HUDEP-2 (cell line): ENCODE measurements at regions not wholly inside any gene's neighbourhood (a gene's known extent, or its start where the extent isn't known, plus 50 kb on each side); places are given as distances from the start of the nearest gene placed in this dataset.
A peak's percentile ranks its signal among the peaks of the same experiment; 100 is the strongest.
"Not testable (repeated sequence)": the region's sequence is repeated elsewhere in the genome, so short reads cannot be mapped to it uniquely, and the experiment has no call there.

ENCODE experiments used
- DNase-seq, 76 experiments: peaks; one replicate each; lab custom pipeline; 2025; ENCODE audit not compliant: unreplicated experiment in 76 of 76; lab: John Stamatoyannopoulos, UW

GRCh38 chrX:124181515-124181914, 150.9 kb upstream of the TEX13D start:
- not testable (repeated sequence) for DNase-seq

DNA sequence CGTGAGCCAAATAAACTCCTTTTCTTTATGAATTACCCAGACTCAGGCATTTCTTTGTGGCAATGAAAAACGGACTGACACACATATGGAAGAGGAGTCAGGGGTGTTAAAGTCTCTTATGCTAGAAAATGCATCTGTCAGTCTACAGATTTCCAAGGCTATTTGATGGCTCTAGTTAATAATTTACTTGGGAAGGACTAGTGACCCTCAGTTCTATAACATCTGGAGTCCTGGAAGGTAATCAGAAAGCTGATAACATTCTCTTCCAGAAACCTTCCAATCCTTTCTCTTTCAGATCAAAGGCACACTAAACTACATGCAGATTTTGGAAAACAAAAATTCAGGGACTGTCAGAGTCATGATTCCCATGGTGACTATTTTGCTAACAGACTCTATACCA, 142.0 kb upstream of the TEX13D start:
- DNase-seq, result no peak

GRCh38 chrX:124194199-124194598, 138.3 kb upstream of the TEX13D start:
- DNase-seq, result no peak

GRCh38 chrX:124194901-124195300, 137.6 kb upstream of the TEX13D start:
- DNase-seq, result no peak

- DNase-seq, result no peak
Measured at GRCh38 chrX:124203311-124203710, 129.1 kb upstream of the TEX13D start.

GRCh38 chrX:124208660-124209059, 123.8 kb upstream of the TEX13D start:
- no peak for DNase-seq

DNA sequence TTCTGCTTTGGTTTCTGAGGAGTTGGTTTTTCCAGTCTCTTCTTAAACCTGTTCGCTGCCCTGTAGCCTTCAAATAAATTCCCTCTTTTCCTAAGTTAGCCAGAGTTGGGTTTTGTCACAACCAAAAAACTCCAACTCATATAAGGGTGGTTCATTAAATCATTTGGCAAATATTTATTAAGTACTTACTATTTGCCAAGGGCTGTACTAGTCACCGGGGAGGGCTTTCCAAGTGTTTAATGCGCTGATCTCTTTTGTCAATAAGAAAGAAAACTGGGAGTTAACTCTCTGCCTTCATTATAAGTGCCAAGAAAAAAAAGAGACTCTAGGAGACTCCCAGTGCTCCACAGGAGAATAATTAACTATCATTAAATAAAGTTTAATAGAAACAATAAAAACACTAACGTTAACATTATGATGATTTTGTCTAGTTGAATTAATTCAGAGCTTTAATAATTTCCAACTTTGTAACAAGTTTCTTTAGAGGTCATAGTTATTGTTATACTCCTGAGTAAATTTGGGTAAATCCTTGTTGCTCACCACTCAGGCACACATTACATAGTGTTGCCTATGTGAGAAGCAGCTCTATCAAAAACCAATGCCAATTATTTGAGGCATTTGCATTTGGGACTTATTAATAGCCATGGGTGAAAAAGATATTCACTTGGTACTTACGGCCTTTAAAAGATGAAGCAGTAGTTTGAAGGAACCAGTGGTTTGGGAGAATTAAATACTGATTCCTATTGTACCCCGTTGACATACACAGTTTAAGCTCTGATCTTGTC, 122.5 kb upstream of the TEX13D start:
- no peak for DNase-seq

DNA sequence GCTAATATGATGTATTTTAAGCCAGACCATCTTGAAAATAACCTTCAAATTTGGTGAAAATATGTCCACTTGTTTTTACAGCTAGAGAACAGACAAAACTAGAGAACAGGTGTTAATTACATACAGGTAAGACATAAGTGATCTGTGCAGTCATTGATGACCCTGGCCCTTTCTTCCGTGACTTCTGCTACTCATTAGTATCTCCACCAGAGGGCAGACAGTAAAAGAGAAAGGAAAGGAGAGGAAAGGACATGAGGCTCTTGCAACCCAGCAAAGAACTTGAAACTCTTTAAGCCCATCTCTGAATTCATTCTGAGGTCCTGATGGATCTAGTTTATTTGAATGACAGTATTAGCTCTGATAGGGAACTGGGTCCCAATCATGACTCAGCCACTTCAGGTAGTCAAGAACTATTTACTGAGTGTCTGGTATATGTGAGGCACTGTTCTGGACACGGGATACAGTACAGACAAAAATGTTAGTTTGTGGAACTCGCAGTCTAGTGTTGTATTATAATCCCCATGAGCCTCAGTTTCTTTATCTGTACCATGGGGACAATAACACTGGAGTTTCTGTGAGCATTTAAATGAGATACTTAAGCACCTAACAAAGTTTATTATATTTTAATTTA, 121.0 kb upstream of the TEX13D start:
- peak in 15 of 76 experiments; percentile 0 to 25 (median 5) for DNase-seq

GRCh38 chrX:124212622-124213021, 119.8 kb upstream of the TEX13D start:
- peak in 1 of 76 experiments; percentile 0 for DNase-seq

- no peak for DNase-seq
Measured at GRCh38 chrX:124215786-124216185, 116.7 kb upstream of the TEX13D start.

DNA sequence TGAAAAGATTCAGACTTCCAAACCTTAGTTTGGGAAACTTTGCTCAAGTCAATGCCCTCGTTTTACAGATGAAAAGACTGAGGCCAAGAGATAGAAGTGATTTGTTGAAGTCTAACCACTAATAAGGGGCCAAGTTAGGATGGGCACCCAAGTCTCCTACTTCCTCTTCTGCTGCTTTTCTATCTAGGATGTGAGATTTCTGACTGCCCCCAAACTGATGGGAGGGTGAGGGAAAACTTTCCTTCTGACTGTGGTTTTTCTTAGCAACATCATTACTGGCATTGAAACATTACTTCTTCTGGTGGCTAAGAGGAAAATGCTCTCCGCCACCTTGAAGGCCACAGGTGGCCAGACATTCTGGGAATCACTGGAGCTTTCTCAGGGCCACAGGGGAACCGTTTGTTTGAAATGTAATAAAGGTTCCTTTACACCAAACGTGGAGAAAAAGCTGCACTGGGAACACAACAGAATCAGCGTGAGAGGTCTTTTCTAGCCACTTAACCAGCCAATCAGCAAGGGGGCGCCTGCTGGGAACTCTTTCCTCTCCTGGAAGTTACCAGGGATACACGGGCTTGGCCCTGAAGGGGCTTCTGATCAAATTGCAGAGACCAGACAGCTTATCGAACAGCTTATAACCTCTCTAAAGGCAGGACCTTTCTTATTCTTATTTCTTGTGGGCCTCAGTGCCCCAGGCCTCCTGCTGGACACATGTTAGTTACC, 115.9 kb upstream of the TEX13D start:
- no peak for DNase-seq

- peak in 9 of 76 experiments; percentile 0 to 15 (median 1) for DNase-seq
Measured at GRCh38 chrX:124217304-124218251, 114.9 kb upstream of the TEX13D start.

- DNase-seq, result no peak
Measured at GRCh38 chrX:124223524-124223923, 108.9 kb upstream of the TEX13D start.

GRCh38 chrX:124224528-124224927, 107.9 kb upstream of the TEX13D start:
- no peak for DNase-seq

DNA sequence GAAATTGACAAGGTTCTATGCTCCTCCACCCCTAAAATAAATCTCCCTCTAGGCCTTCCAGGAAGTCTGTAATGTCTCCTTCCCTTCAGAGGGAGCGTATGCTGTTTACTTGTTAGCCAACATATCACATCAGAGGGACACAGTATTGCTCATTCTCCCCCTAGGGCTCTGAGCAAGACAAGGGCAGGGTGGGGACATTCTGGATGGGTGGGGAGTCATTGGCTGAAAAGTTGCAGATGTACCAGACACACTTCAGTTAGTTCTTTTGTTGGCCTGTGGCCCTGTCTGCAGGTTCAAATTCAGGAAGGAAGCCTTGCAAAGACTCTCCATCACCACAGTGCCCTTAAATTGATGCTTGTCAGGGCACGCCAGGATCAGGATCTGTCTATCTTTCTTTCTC, 106.3 kb upstream of the TEX13D start:
- no peak for DNase-seq

- DNase-seq, result no peak
Measured at GRCh38 chrX:124228849-124229248, 103.6 kb upstream of the TEX13D start.

GRCh38 chrX:124229374-124229773, 103.1 kb upstream of the TEX13D start:
- DNase-seq, result no peak

- DNase-seq, result no peak
Measured at GRCh38 chrX:124230655-124231450, 101.6 kb upstream of the TEX13D start.

DNA sequence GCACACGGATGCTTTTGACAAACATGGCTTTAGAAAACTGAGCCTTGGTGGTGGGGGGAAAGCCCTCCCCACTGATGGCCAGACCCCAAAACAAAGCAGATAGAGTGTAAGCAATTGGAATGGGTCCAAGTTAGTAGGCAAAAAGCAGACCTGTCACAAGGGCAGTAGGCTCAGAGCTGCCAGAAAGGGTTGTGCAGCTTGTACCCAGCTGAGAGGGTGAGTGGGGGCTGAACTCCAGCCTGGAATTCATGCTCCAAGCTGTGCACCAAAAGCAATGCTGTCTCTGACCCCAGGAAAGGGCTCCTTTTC, 101.1 kb upstream of the TEX13D start:
- DNase-seq, result no peak
